ENCODE measurements at regions not wholly inside any gene's neighbourhood (a gene's known extent, or its start where the extent isn't known, plus 50 kb on each side); places are given as distances from the start of the nearest gene placed in this dataset.

GRCh38 chr9:13358128-13358527 lies 78.6 kb upstream of the MPDZ start:
- ATAC-seq (ENCODE audit: insufficient read depth, low FRiP score) = no peak
- no peaks in the 10 kb centered on the region for H3K36me3 ChIP-seq (ENCODE audit: control insufficient read depth in 4 of 4, insufficient read depth in 4 of 4, low read length in 4 of 4)
- no peak for TF ChIP-seq CTCF (IDR thresholded peaks at IDR 0.05; ENCODE audit: control extremely low read depth, extremely low read depth)

DNA sequence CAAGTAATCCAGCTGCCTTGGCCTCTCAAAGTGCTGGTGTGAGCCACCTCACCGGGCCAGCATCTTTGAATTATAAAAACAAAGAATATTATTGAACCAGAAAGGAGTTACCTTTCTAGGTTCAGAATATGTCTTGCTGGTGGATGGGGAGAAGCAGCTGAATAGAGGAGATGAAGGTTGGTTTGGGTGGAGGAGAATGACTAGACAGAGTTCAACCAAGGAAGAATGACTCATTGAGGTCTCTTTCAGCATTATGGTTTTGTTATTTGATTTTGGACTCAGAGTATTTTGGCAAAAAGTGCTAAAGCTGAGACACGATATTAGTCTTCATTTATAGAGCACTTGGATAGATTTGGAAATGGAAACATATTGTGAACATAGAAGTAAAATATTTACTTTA lies 75.2 kb upstream of the MPDZ start:
- Histone ChIP-seq H3K4me3 (no peak overlapping the region), H3K36me3 (ENCODE audit: control insufficient read depth in 4 of 4, insufficient read depth in 4 of 4, low read length in 4 of 4) (no peaks in the 10 kb centered on the region), H3K9ac (ENCODE audit: insufficient read depth in 1 of 2, low read length in 2 of 2) (no peak overlapping the region), H3K27me3 (ENCODE audit: control insufficient read depth in 3 of 3, insufficient read depth in 3 of 3, low read length in 2 of 3) (no peaks in the 10 kb centered on the region), H3K27ac (ENCODE audit: low read depth in 1 of 2, low read length in 1 of 2) (no peak overlapping the region), H3K9me3 (ENCODE audit: control insufficient read depth in 4 of 4, insufficient read depth in 3 of 4, low read length in 3 of 4) (no peaks in the 10 kb centered on the region), H3K4me1 (ENCODE audit: control insufficient read depth in 5 of 5, insufficient read depth in 5 of 5, low read length in 5 of 5) (peaks cover 0 to 18% (median 0%) of the 10 kb centered on the region in 5 donors)
- 69 to 85% methylated on average over 2 of the region's 2 CpGs for WGBS, 2 donors
- ATAC-seq (ENCODE audit: insufficient read depth, low FRiP score) (no peak), DNase-seq (no peak)
- TF ChIP-seq CTCF (IDR thresholded peaks at IDR 0.05; ENCODE audit: control extremely low read depth, extremely low read depth) = no peak

More at GRCh38 chr9:13358128-13358527, 78.6 kb upstream of the MPDZ start:
- no peak overlapping the region for H3K9ac ChIP-seq (ENCODE audit: insufficient read depth in 1 of 2, low read length in 2 of 2)
- H3K27me3 ChIP-seq (ENCODE audit: control insufficient read depth in 3 of 3, insufficient read depth in 3 of 3, low read length in 2 of 3) = no peaks in the 10 kb centered on the region
- peak; percentile 42 to 85 (median 77) for DNase-seq
- no peaks in the 10 kb centered on the region for H3K9me3 ChIP-seq (ENCODE audit: control insufficient read depth in 4 of 4, insufficient read depth in 3 of 4, low read length in 3 of 4)
- peaks cover 0 to 12% (median 0%) of the 10 kb centered on the region in 5 donors for H3K4me1 ChIP-seq (ENCODE audit: control insufficient read depth in 5 of 5, insufficient read depth in 5 of 5, low read length in 5 of 5)
- H3K4me3 ChIP-seq = no peak overlapping the region
- H3K27ac ChIP-seq (ENCODE audit: low read depth in 1 of 2, low read length in 1 of 2) = no peak overlapping the region

DNA sequence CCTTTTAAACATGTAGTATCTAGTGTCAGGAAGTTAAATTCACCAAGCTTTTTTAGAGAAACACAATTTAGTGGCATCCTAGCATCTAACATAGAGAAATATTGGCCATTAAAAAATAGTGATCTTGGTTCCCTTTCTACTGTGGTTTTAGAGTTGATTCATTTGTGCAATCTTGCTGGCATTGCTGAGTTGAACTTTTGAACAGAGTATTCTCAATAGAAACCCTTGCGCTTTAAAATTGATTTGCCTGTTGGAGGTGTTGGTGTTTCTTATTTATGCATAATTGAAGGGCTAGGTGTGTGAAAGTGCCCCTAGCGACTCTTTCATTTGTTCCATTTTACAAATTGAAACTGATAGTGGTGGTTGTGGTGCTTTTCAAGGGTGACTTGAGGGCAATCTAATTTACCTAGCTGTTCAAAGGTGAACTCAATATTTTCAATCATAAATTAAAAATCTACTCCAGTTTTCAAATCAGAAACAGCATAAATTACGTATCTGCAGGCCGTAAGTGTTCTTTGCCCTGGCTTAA lies 73.0 kb upstream of the MPDZ start:
- Histone ChIP-seq H3K4me1 (ENCODE audit: control insufficient read depth in 5 of 5, insufficient read depth in 5 of 5, low read length in 5 of 5) (peaks cover 0 to 9% (median 0%) of the 10 kb centered on the region in 5 donors), H3K36me3 (ENCODE audit: control insufficient read depth in 4 of 4, insufficient read depth in 4 of 4, low read length in 4 of 4) (no peaks in the 10 kb centered on the region), H3K4me3 (no peak overlapping the region), H3K27ac (ENCODE audit: low read depth in 1 of 2, low read length in 1 of 2) (no peak overlapping the region), H3K27me3 (ENCODE audit: control insufficient read depth in 3 of 3, insufficient read depth in 3 of 3, low read length in 2 of 3) (no peaks in the 10 kb centered on the region), H3K9ac (ENCODE audit: insufficient read depth in 1 of 2, low read length in 2 of 2) (no peak overlapping the region), H3K9me3 (ENCODE audit: control insufficient read depth in 4 of 4, insufficient read depth in 3 of 4, low read length in 3 of 4) (no peaks in the 10 kb centered on the region)
- WGBS, 2 donors = 83 to 94% methylated on average over 4 of the region's 4 CpGs
- ATAC-seq (ENCODE audit: insufficient read depth, low FRiP score) (no peak), DNase-seq (no peak)
- TF ChIP-seq CTCF (IDR thresholded peaks at IDR 0.05; ENCODE audit: control extremely low read depth, extremely low read depth) = no peak
